ENCODE measurements at regions not wholly inside any gene's neighbourhood (a gene's known extent, or its start where the extent isn't known, plus 50 kb on each side); places are given as distances from the start of the nearest gene placed in this dataset.

GRCh38 chr5:147176422-147176821 is 58.4 kb upstream of the STK32A start:
- H3K9me3 ChIP-seq (ENCODE audit: control insufficient read depth, low read length): no peaks in the 10 kb centered on the region
- H3K79me2 ChIP-seq: no peaks in the 10 kb centered on the region
- H3K27me3 ChIP-seq (ENCODE audit: control insufficient read depth, insufficient read depth, low read length): no peaks in the 10 kb centered on the region
- no peak overlapping the region for H3K27ac ChIP-seq
- H3K9ac ChIP-seq: no peak overlapping the region
- no peak overlapping the region for H2AFZ ChIP-seq
- no peaks in the 10 kb centered on the region for H3K4me1 ChIP-seq
- H3K36me3 ChIP-seq (ENCODE audit: control insufficient read depth, insufficient read depth, low read length): no peaks in the 10 kb centered on the region
- TF ChIP-seq, protein P1, sequence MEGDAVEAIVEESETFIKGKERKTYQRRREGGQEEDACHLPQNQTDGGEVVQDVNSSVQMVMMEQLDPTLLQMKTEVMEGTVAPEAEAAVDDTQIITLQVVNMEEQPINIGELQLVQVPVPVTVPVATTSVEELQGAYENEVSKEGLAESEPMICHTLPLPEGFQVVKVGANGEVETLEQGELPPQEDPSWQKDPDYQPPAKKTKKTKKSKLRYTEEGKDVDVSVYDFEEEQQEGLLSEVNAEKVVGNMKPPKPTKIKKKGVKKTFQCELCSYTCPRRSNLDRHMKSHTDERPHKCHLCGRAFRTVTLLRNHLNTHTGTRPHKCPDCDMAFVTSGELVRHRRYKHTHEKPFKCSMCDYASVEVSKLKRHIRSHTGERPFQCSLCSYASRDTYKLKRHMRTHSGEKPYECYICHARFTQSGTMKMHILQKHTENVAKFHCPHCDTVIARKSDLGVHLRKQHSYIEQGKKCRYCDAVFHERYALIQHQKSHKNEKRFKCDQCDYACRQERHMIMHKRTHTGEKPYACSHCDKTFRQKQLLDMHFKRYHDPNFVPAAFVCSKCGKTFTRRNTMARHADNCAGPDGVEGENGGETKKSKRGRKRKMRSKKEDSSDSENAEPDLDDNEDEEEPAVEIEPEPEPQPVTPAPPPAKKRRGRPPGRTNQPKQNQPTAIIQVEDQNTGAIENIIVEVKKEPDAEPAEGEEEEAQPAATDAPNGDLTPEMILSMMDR (IDR thresholded peaks at IDR 0.05): no peak
- H3K4me2 ChIP-seq (ENCODE audit: low read length): no peak overlapping the region
- no peak overlapping the region for H3K4me3 ChIP-seq (ENCODE audit: low read depth, low read length)

GRCh38 chr5:147177125-147177840 is 57.5 kb upstream of the STK32A start:
- Histone ChIP-seq H3K9ac (no peak overlapping the region), H3K27ac (no peak overlapping the region), H3K9me3 (ENCODE audit: control insufficient read depth, low read length) (no peaks in the 10 kb centered on the region)

DNA sequence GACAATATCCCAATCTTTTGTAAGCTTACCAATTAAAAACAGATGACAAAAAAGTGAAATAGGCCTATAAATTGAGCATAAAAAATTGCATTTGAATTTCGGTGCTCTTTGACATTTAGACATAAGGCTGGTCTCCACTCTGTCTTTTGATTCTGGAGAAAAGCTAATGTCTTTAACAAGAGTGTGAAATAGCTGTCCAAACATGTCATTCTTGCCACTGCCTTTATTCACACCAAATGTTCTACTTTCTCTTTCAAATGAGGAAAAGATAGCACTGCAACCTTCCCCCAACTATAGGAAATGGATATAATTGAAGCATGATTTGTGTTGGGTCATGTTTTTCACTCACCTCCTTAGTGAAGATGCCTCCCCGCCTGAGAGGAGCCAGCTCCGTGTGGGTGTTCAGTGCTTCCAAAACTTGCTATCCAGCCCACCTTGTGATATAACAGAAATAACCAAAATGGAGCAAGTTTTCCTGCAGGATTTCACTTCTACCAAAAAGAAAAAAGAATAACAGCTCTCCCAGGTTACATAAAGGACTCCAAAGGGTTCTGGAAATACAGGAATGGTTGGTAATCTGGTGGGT is 55.2 kb upstream of the STK32A start:
- H2AFZ ChIP-seq: no peak overlapping the region
- no peaks in the 10 kb centered on the region for H3K27me3 ChIP-seq (ENCODE audit: control insufficient read depth, insufficient read depth, low read length)
- H3K4me1 ChIP-seq: no peaks in the 10 kb centered on the region
- no peaks in the 10 kb centered on the region for H3K9me3 ChIP-seq (ENCODE audit: control insufficient read depth, low read length)
- TF ChIP-seq, protein P1 (IDR thresholded peaks at IDR 0.05): no peak
- H3K9ac ChIP-seq: no peak overlapping the region
- H3K4me3 ChIP-seq (ENCODE audit: low read depth, low read length): no peak overlapping the region
- H3K79me2 ChIP-seq: no peaks in the 10 kb centered on the region
- H3K27ac ChIP-seq: no peak overlapping the region
- H3K36me3 ChIP-seq (ENCODE audit: control insufficient read depth, insufficient read depth, low read length): no peaks in the 10 kb centered on the region
- H3K4me2 ChIP-seq (ENCODE audit: low read length): no peak overlapping the region

More at GRCh38 chr5:147177125-147177840, 57.5 kb upstream of the STK32A start:
- H3K4me2 ChIP-seq (ENCODE audit: low read length): no peak overlapping the region
- H3K79me2 ChIP-seq: no peaks in the 10 kb centered on the region
- no peaks in the 10 kb centered on the region for H3K27me3 ChIP-seq (ENCODE audit: control insufficient read depth, insufficient read depth, low read length)
- H2AFZ ChIP-seq: no peak overlapping the region
- H3K4me3 ChIP-seq (ENCODE audit: low read depth, low read length): no peak overlapping the region
- TF ChIP-seq, protein P1 (IDR thresholded peaks at IDR 0.05): no peak
- no peaks in the 10 kb centered on the region for H3K4me1 ChIP-seq
- H3K36me3 ChIP-seq (ENCODE audit: control insufficient read depth, insufficient read depth, low read length): no peaks in the 10 kb centered on the region

DNA sequence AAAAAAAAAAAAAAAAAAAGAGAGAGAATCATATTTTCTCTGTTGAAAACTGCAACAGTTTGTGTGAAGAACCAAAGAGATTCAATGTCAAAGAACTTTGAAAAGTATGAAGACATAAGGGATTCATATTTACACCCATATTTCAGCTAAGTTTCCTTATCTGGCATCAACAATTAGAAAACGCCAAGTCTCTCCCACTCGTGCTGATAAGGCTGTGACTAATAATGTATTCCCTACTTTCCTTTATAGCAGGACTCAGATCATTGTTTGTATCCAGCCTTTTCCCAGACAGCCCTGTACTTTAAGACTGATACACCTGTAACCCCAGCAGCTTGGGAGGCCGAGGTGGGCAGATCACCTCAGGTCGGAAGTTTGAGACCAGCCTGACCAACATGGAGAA is 54.1 kb upstream of the STK32A start:
- Histone ChIP-seq H3K27me3 (ENCODE audit: control insufficient read depth, insufficient read depth, low read length) (no peaks in the 10 kb centered on the region), H3K4me2 (ENCODE audit: low read length) (no peak overlapping the region), H3K27ac (no peak overlapping the region), H3K9ac (no peak overlapping the region), H3K36me3 (ENCODE audit: control insufficient read depth, insufficient read depth, low read length) (no peaks in the 10 kb centered on the region), H3K79me2 (no peaks in the 10 kb centered on the region), H3K4me1 (no peaks in the 10 kb centered on the region), H2AFZ (no peak overlapping the region), H3K9me3 (ENCODE audit: control insufficient read depth, low read length) (no peaks in the 10 kb centered on the region), H3K4me3 (ENCODE audit: low read depth, low read length) (no peak overlapping the region)
- TF ChIP-seq, protein P1 (IDR thresholded peaks at IDR 0.05): no peak
